ENCODE measurements at regions not wholly inside any gene's neighbourhood (a gene's known extent, or its start where the extent isn't known, plus 50 kb on each side); places are given as distances from the start of the nearest gene placed in this dataset.

DNA sequence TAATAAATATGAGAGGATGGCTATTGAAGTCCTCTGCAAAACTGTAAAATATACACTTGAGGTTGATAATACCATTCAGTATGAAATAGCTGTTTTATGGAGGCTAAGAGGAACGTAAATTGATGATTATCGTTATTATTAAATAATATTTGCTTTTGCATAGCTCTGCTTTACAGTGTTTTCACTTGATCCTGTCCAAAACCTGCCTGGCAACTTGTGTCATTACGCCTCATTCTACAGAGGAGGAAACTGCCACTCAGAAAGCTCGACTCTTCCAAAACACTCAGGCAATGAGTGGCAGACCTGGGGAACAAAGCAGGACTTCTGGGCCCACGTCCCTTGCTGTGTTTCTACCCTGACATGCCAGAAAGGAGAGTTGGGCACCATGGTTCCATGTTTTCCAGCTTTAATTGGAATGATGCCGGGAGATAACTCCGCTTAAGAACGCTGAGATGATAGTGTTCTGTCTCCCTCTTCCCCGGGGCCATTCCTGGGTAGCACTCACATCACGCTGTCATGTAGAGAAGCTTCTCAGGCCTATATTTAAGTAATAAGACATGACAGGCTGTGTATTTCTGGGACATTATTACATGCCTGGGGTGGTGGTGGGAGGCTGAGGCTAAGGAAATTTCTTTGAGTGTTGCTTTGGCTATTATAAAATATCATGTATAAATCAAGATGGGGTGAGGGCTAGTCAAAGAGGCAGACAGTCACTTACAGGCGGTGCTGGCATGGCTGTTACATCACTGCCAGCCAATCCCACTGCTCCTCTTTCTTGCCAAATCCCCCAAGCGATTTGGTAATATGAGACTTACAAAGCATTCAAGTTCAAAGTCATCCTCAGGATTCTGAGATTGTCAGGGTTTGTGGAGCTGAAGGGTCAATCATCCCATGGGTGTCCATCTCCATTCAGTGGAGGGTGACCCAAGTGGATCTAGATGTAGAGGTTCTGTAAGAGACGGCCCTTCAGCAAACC is 501.7 kb downstream of the INSC start:
- TF ChIP-seq CTCF (IDR thresholded peaks at IDR 0.05; ENCODE audit: control insufficient read depth, extremely low read depth, insufficient read depth): no peak
- no peak overlapping the region for H3K4me3 ChIP-seq (ENCODE audit: low read depth, low read length)
- DNase-seq (ENCODE audit: low read depth): no peak

GRCh38 chr11:15617126-15617525 is 502.4 kb downstream of the INSC start:
- no peak for DNase-seq (ENCODE audit: low read depth)
- no peak for TF ChIP-seq CTCF (IDR thresholded peaks at IDR 0.05; ENCODE audit: control insufficient read depth, extremely low read depth, insufficient read depth)

DNA sequence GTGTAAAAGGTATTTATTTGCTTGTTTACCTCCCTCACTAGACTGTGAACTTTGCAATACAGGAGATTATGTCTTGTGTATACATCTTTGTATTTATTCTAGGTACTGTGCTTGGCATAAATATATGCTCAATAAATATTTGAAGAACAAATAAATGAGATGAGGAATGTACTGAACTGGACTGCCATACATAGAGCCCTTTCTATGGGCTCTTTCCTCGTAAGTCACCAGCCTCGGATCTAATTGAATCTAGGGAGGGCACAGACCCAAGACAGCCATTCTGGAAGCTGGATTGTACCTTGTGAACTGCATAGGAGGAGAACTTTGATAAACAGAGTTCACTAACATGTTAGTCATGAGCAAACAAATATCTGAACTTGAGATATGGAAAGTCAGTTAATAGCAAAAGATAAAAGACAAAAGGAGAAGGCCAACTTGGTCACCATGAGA is 503.9 kb downstream of the INSC start:
- no peak for TF ChIP-seq CTCF (IDR thresholded peaks at IDR 0.05; ENCODE audit: control insufficient read depth, extremely low read depth, insufficient read depth)
- H3K4me3 ChIP-seq (ENCODE audit: low read depth, low read length): no peak overlapping the region
- DNase-seq (ENCODE audit: low read depth): peak; percentile 99

More at GRCh38 chr11:15617126-15617525, 502.4 kb downstream of the INSC start:
- no peak overlapping the region for H3K4me3 ChIP-seq (ENCODE audit: low read depth, low read length)

DNA sequence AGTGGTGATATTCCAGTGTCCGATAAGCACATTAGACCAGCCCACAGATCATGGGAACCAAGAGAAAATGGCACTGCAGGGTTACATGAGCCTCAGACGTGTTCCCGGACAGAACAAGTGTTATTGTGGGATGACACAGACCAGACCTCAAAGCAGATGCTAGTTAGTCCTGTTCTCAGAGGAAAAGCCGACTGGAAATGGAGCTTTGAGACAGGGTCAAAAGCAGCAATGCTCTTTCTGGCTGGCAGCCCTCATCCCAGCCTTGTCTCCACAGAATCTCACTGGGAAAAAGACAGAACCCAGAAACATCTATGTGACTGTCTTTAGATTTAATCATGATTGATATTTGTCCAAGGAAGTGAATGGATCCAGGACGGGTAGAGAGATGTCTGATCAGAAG is 506.8 kb downstream of the INSC start:
- no peak for TF ChIP-seq CTCF (IDR thresholded peaks at IDR 0.05; ENCODE audit: control insufficient read depth, extremely low read depth, insufficient read depth)
- DNase-seq (ENCODE audit: low read depth): no peak
- H3K4me3 ChIP-seq (ENCODE audit: low read depth, low read length): no peak overlapping the region

DNA sequence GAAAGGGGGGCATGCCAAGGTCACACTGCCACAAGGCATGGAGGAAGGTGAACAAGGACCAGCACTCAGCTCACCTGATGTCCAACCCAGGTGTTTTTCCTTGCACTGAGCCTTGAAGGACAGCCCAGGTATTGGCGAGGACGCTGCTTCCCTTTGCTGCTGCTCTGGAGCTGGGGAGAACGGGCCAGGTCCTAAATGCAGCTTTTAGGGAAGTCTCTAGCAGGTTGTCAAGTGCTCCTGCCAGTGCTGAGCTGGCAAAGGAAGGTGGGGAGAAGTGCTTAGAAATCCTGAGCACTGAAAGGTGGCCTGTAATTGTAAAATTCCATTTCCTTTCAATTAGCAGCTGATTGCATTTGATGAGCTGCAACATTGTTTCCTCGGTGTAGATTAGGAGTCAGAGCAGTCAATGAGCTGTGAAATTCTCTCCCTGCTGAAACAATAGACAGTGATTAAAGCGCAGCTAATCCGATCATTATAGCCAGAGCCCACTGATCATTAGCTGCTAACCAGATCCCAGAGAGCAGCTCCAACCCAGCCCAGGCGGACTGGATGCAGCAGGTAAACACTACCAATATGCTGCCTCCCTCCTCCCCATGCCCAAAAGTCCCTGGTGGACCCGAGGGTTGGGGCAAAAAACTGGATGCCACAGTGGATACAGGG is 507.6 kb downstream of the INSC start:
- TF ChIP-seq CTCF (IDR thresholded peaks at IDR 0.05; ENCODE audit: control insufficient read depth, extremely low read depth, insufficient read depth): no peak
- no peak for DNase-seq (ENCODE audit: low read depth)
- H3K4me3 ChIP-seq (ENCODE audit: low read depth, low read length): no peak overlapping the region

GRCh38 chr11:15624701-15625100 is 510.0 kb downstream of the INSC start:
- no peak for TF ChIP-seq CTCF (IDR thresholded peaks at IDR 0.05; ENCODE audit: control insufficient read depth, extremely low read depth, insufficient read depth)
- DNase-seq (ENCODE audit: low read depth): no peak
- no peak overlapping the region for H3K4me3 ChIP-seq (ENCODE audit: low read depth, low read length)
